ENCODE measurements at regions not wholly inside any gene's neighbourhood (a gene's known extent, or its start where the extent isn't known, plus 50 kb on each side); places are given as distances from the start of the nearest gene placed in this dataset.

GRCh38 chr2:195338856-195339255 is 318.2 kb upstream of the SLC39A10 start:
- TF ChIP-seq EP300 (IDR thresholded peaks at IDR 0.05) (no peak), CBX8 (IDR thresholded peaks at IDR 0.05) (no peak), EHMT2 (IDR thresholded peaks at IDR 0.05; ENCODE audit: low read depth) (no peak), MYC (IDR thresholded peaks at IDR 0.05; ENCODE audit: borderline replicate concordance, low read length) (no peak), BHLHE40 (IDR thresholded peaks at IDR 0.05; ENCODE audit: low read depth, low read length) (no peak), CTCF (IDR thresholded peaks at IDR 0.05) (no peak), RAD21 (conservative IDR thresholded peaks at IDR 0.05 in 1 of 2, IDR thresholded peaks at IDR 0.05 in 1 of 2) (no peak), POLR2A (IDR thresholded peaks at IDR 0.05; ENCODE audit: low read length) (no peak), MAZ (IDR thresholded peaks at IDR 0.05; ENCODE audit: borderline replicate concordance, low read depth, low read length) (no peak), PBX3 (IDR thresholded peaks at IDR 0.05) (no peak), SREBF2 (IDR thresholded peaks at IDR 0.05) (no peak), KDM5A (IDR thresholded peaks at IDR 0.05) (no peak), BCL3 (IDR thresholded peaks at IDR 0.05) (no peak), CEBPB (IDR thresholded peaks at IDR 0.05) (no peak)
